Keratinocyte (primary cell): ENCODE measurements at regions not wholly inside any gene's neighbourhood (a gene's known extent, or its start where the extent isn't known, plus 50 kb on each side); places are given as distances from the start of the nearest gene placed in this dataset.

Experiments
- EZH2 ChIP-seq: IDR thresholded peaks from one replicate; pipeline ENCODE4 v1.6.1; 2012; ENCODE audit warnings: inconsistent platforms, mild to moderate bottlenecking, low read length, moderate library complexity
- TF ChIP-seq, protein P1 (sequence below), 3 experiments: IDR thresholded peaks in 1 of 3; conservative IDR thresholded peaks in 1 of 3; optimal IDR thresholded peaks in 1 of 3; 2 replicates in 2 of 3; 3 replicates in 1 of 3; pipeline versions ENCODE3 to v1.5.1; 2011; ENCODE audit warnings: low read length in 3 of 3, mild to moderate bottlenecking in 3 of 3, moderate library complexity in 2 of 3, control low read depth in 1 of 3, inconsistent platforms in 1 of 3; ENCODE audit not compliant: insufficient read depth in 2 of 3; ENCODE audit errors: extremely low read depth in 1 of 3

DNA sequence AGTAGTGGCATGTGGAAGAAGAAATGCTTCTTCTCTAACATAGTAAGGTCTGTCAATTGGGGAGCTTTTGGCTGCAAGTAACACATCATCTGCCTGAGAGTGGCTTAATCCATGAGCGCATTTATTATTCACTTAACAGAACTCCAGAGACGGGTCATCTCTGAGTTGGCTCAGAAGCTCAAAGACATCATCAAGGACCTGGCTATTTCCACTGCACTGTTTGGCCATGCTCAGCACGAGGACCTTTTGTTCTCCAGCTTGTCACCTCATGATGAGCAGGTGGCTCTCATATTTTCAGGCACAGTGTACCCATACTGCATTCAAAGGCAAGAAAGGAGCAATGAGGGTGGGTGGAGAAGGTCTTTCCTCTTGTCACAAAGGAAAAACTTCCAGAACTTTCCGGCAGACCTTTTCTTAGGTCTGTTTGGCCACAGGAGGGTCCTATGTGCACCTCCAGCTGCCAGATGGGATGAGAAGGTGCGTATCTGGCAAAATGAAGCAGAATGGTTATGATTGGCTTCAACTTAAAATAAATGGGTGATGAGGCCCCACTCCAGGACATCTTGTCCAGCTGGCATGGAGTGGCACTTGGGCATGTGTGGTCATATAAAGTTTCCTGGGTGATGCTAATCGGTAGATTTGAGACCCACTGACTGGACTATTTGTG, 55.6 kb upstream of the SHH start:
- TF ChIP-seq, protein P1, sequence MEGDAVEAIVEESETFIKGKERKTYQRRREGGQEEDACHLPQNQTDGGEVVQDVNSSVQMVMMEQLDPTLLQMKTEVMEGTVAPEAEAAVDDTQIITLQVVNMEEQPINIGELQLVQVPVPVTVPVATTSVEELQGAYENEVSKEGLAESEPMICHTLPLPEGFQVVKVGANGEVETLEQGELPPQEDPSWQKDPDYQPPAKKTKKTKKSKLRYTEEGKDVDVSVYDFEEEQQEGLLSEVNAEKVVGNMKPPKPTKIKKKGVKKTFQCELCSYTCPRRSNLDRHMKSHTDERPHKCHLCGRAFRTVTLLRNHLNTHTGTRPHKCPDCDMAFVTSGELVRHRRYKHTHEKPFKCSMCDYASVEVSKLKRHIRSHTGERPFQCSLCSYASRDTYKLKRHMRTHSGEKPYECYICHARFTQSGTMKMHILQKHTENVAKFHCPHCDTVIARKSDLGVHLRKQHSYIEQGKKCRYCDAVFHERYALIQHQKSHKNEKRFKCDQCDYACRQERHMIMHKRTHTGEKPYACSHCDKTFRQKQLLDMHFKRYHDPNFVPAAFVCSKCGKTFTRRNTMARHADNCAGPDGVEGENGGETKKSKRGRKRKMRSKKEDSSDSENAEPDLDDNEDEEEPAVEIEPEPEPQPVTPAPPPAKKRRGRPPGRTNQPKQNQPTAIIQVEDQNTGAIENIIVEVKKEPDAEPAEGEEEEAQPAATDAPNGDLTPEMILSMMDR (optimal IDR thresholded peaks at IDR 0.05 in 1 of 3, IDR thresholded peaks at IDR 0.05 in 1 of 3, conservative IDR thresholded peaks at IDR 0.05 in 1 of 3; ENCODE audit: extremely low read depth in 1 of 3, insufficient read depth in 2 of 3, low read length in 3 of 3) = no peak
- no peak for TF ChIP-seq EZH2
